GM20000 (cell line): ENCODE measurements at regions not wholly inside any gene's neighbourhood (a gene's known extent, or its start where the extent isn't known, plus 50 kb on each side); places are given as distances from the start of the nearest gene placed in this dataset.

ENCODE experiments used
- DNase-seq: peaks from one replicate; pipeline ENCODE4 v3.0.0; 2012; ENCODE audit warnings: low spot score
- TF ChIP-seq, protein P1 (sequence below): IDR thresholded peaks from 2 replicates; pipeline ENCODE4 v1.5.1; 2012; ENCODE audit warnings: mild to moderate bottlenecking, control low read depth; ENCODE audit errors: extremely low read depth, missing control alignments

DNA sequence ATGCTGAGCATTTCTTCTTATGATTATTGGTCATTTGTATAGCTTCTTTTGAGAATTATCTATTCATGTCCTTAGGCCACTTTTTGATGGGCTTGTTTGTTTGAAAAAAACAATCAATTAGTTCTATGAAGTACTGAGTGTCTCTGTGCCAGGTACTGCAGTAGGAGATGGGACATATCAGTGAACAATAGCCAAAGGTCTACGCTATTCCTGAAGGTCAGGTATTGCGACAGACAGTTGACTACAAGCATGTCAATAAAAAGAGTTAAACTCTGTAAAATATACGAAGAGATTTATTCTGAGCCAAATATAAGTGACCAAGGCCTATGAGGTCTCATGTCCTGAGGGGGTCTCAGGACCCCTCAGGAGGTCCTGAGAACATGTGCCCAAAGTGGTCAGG, 122.1 kb upstream of the NFE2L3 start:
- TF ChIP-seq, protein P1, sequence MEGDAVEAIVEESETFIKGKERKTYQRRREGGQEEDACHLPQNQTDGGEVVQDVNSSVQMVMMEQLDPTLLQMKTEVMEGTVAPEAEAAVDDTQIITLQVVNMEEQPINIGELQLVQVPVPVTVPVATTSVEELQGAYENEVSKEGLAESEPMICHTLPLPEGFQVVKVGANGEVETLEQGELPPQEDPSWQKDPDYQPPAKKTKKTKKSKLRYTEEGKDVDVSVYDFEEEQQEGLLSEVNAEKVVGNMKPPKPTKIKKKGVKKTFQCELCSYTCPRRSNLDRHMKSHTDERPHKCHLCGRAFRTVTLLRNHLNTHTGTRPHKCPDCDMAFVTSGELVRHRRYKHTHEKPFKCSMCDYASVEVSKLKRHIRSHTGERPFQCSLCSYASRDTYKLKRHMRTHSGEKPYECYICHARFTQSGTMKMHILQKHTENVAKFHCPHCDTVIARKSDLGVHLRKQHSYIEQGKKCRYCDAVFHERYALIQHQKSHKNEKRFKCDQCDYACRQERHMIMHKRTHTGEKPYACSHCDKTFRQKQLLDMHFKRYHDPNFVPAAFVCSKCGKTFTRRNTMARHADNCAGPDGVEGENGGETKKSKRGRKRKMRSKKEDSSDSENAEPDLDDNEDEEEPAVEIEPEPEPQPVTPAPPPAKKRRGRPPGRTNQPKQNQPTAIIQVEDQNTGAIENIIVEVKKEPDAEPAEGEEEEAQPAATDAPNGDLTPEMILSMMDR, result no peak
- no peak for DNase-seq

DNA sequence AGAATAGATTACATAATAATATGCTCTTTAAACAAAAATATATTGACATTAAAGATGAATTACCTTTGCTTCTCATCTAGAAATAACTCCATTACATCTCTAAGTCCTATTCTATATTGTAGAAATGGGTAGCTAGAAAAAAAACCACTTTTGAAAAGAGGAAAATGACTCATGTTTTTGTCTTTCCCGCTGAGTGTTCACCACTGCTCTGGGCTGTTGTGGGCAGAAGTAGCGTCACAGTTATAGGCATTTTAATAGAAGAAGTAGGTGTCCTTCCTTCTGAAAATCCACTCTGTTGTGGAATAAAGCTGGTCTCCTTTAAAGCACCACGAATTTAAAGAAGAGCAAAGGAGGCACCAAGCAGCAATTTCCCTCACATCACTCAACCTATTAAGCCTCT, 117.6 kb upstream of the NFE2L3 start:
- TF ChIP-seq, protein P1, result no peak
- DNase-seq, result no peak

DNA sequence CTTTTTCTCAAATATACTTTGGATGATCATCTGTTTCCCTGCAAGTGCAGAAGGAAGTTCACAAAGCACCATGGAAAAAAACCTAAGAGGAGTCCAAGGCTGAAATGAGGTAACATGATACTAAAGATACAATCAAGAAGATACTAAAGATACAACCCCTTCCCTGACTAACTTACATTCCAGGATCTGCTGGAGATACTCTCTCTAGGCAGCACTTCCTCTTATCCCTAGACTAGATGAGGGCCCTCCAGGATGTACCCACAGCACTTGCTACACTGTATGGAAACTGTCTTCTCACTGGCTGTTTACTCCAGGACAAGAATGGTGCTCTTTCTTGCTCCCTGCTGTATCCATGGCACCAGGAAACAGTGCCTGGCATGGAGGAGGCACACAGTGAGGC, 116.4 kb upstream of the NFE2L3 start:
- TF ChIP-seq, protein P1, result no peak
- no peak for DNase-seq

DNA sequence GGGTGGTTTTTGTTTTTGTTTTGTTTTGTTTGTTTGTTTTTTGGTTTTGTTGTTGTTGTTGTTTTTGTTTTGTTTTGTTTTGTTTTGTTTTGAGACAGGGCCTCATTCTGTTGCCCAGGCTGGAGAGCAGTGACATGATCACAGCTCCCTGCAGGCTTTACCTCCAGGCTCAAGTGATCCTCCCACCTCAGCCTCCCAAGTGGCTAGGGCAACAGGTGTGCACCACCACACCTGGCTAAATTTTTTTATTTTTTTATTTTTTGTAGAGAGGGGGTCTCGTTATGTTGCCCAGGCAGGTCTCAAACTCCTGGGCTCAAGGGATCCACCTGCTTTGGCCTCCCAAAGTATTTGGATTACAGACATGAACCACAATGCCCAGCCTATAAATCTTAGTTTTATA, 115.9 kb upstream of the NFE2L3 start:
- no peak for DNase-seq

DNA sequence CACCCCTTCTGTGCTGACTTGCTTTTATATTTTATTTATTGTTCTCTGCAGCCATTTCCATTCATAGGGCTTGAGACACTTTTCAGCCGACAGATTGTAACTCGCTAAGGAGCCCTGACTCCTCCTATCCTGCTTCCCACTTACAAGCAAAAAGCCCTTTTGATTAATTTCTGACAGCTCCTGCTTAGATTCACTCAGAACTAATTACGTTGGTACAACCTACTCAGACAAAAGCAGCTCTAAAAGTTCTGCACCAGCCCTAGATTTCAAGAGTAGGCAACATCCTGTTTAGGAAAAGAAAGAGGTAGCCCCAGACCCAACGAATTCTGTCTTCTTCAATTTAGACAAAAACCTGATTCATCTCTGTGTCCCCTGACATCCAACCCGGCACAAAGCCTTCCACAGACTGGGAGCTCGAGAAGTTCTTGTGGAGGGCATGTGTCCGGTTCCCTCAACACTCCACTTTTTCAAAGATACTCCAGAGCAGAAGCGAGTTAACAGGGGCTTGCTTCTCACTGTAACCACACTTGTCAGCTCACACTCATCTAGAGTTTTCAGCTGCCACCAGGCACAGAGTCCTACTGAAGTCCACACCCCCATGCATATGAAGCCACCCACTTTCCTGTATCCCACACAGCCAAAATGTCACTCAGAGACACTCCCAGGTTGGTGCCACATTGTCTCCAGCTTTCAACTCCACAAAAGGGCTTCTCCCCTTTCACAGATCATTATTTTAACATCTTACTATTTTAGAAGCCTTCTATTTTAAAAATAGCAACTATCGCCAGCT, 113.6 kb upstream of the NFE2L3 start:
- no peak for DNase-seq
- TF ChIP-seq, protein P1, result no peak

More for the DNA sequence above, 115.9 kb upstream of the NFE2L3 start:
- TF ChIP-seq, protein P1, result no peak

DNA sequence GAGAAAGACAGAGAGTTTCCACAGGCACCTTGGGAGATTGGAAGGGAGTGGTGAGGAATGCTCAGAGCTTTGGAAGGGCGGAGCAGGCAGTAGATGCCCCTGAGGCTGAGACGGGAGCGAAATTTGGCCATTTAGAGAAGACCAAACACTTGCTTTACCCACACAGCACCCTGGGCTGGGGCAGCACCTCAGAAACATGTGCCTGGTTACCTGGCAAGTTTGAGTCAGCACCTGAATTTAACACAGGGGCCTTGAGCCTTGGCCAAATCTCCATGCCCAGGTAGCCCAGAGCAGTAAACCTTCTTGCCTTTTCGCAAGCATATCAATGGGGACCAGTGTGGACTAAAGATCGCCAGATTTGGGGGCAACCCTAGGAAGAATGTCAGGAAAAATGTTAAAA, 111.9 kb upstream of the NFE2L3 start:
- DNase-seq, result no peak
- TF ChIP-seq, protein P1, result no peak

DNA sequence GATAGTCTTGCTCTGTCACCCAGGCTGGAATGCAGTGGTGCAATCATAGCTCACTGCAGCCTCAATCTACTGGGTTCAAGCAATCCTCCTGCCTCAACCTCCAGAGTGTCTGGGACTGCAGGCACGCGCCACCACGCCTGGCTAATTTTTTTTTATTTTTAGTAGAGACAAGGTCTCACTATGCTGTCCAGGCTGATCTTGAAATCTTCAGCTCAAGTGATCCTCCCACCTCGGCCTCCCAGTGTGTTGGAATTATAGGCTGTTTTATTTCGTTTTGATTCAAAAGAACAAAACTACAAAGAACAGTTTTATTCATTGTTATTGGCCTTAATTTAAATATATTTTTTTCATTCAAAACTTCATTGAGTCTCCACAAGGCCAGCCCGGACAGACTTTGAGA, 109.8 kb upstream of the NFE2L3 start:
- DNase-seq, result no peak
- TF ChIP-seq, protein P1, result no peak
